Astrocyte (in vitro differentiated cells and primary cell): ENCODE measurements at regions not wholly inside any gene's neighbourhood (a gene's known extent, or its start where the extent isn't known, plus 50 kb on each side); places are given as distances from the start of the nearest gene placed in this dataset.

ENCODE experiments used
- CTCF ChIP-seq: IDR thresholded peaks from 2 replicates; pipeline ENCODE4 v1.5.1; 2011; ENCODE audit warnings: low read depth, mild to moderate bottlenecking, inconsistent platforms, low read length, moderate library complexity; ENCODE audit not compliant: insufficient read depth
- EZH2 ChIP-seq: IDR thresholded peaks from 2 replicates; pipeline ENCODE4 v1.6.1; 2012; ENCODE audit warnings: mild to moderate bottlenecking, low read length, inconsistent platforms; ENCODE audit not compliant: insufficient read depth

GRCh38 chr1:106975944-106976343 is 80.5 kb upstream of the PRMT6 start:
- TF ChIP-seq CTCF (no peak), EZH2 (no peak)
